ENCODE measurements at regions not wholly inside any gene's neighbourhood (a gene's known extent, or its start where the extent isn't known, plus 50 kb on each side); places are given as distances from the start of the nearest gene placed in this dataset.
A peak's percentile ranks its signal among the peaks of the same experiment; 100 is the strongest.

GRCh38 chr5:71836084-71836483 is 117.0 kb downstream of the CARTPT start:
- peak; percentile 35 for TF ChIP-seq CTCF (conservative IDR thresholded peaks at IDR 0.05; ENCODE audit: low read depth, low read length)
- TF ChIP-seq POLR2A (IDR thresholded peaks at IDR 0.05; ENCODE audit: low read depth, low read length) = no peak
- TF ChIP-seq RFX5 (IDR thresholded peaks at IDR 0.05; ENCODE audit: low read depth, low read length) = no peak
- TF ChIP-seq CEBPB (IDR thresholded peaks at IDR 0.05; ENCODE audit: low read depth, low read length) = no peak
- TF ChIP-seq MAZ (IDR thresholded peaks at IDR 0.05; ENCODE audit: borderline replicate concordance, low read depth, low read length) = no peak
- TF ChIP-seq FOS (IDR thresholded peaks at IDR 0.05; ENCODE audit: low read depth, low read length) = no peak
- TF ChIP-seq SMC3 (IDR thresholded peaks at IDR 0.05; ENCODE audit: low read depth, low read length) = 0 out of 2 replicates have a peak, but pooled peaks have one; percentile 29

Measured in IMR-90 (cell line).